ENCODE measurements at regions not wholly inside any gene's neighbourhood (a gene's known extent, or its start where the extent isn't known, plus 50 kb on each side); places are given as distances from the start of the nearest gene placed in this dataset.

DNA sequence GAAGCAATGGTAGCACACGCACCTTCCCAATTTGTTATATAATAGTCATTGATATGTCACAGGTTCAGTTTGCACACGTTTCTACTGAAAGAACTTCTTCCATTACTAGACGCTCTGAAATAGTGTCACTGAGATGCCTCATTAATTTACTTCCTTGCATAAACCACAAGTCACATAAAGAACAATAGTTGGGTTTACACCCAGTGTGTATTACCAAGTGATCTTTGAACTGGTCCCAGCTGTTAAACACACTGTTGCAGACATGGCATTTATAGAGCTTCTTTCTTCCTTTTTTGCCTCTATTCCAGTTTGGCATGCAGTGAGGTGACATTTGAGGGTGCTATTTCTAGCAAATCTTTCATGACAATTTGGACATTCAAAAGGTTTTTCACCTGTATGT lies 245.3 kb downstream of the EPM2A start:
- TF ChIP-seq, protein P1, sequence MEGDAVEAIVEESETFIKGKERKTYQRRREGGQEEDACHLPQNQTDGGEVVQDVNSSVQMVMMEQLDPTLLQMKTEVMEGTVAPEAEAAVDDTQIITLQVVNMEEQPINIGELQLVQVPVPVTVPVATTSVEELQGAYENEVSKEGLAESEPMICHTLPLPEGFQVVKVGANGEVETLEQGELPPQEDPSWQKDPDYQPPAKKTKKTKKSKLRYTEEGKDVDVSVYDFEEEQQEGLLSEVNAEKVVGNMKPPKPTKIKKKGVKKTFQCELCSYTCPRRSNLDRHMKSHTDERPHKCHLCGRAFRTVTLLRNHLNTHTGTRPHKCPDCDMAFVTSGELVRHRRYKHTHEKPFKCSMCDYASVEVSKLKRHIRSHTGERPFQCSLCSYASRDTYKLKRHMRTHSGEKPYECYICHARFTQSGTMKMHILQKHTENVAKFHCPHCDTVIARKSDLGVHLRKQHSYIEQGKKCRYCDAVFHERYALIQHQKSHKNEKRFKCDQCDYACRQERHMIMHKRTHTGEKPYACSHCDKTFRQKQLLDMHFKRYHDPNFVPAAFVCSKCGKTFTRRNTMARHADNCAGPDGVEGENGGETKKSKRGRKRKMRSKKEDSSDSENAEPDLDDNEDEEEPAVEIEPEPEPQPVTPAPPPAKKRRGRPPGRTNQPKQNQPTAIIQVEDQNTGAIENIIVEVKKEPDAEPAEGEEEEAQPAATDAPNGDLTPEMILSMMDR (IDR thresholded peaks at IDR 0.05), result no peak
- Histone ChIP-seq H3K4me3 (no peak overlapping the region), H3K9me3 (no peaks in the 10 kb centered on the region), H3K36me3 (no peaks in the 10 kb centered on the region), H3K9ac (ENCODE audit: low read depth in 2 of 2, low read length in 2 of 2) (no peak overlapping the region), H3K4me1 (no peaks in the 10 kb centered on the region), H3K27me3 (no peaks in the 10 kb centered on the region), H3K27ac (no peak overlapping the region)
- no peak for DNase-seq
- intact Hi-C loops (cut with DNase I), result no loop called here

DNA sequence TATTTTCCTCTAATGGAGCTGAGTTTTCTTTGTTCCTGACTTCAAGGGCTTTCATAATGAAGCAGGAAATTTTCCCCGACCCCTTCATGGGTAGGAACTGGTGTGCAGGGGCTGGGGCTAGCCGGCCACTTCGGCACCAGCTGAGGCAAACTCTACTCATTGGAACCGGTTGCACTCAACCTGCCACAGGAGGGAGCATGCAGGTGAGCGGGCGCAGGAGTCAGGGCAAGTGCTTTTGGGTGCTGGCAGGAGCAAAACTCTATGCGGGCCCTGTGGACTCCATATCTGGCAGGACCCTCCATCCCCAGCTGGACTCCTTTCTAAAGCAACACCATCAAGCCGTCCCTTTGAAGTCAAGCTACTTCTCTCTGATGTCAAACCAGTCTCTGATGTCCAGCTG lies 244.2 kb downstream of the EPM2A start:
- Histone ChIP-seq H3K4me1 (no peaks in the 10 kb centered on the region), H3K27me3 (no peaks in the 10 kb centered on the region), H3K4me3 (no peak overlapping the region), H3K9ac (ENCODE audit: low read depth in 2 of 2, low read length in 2 of 2) (no peak overlapping the region), H3K9me3 (no peaks in the 10 kb centered on the region), H3K36me3 (no peaks in the 10 kb centered on the region), H3K27ac (no peak overlapping the region)
- DNase-seq, result no peak
- TF ChIP-seq, protein P1 (IDR thresholded peaks at IDR 0.05), result no peak
- intact Hi-C loops (cut with DNase I), result no loop called here

DNA sequence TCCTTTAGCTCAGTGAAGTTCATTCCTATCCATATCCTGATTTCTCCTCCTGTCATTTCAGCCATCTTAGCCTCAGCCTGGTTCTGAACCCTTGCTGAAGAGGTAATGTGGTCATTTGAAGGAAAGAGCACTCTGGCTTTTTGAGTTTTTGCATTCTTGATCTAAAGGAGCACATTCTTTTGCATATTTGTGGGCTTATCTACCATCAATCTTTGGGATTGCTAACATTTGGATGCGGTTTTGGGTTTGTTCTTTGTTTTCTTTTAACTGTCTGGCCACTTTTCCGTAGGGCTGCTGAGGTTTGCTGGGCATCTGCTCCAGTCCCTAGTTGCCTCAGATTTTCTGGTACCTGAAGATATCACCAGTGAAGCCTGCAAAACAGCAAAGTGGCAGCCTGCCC lies 238.3 kb downstream of the EPM2A start:
- H3K36me3 ChIP-seq, result no peaks in the 10 kb centered on the region
- no peaks in the 10 kb centered on the region for H3K9me3 ChIP-seq
- intact Hi-C loops (cut with DNase I), result no loop called here
- no peak overlapping the region for H3K9ac ChIP-seq (ENCODE audit: low read depth in 2 of 2, low read length in 2 of 2)
- H3K27ac ChIP-seq, result no peak overlapping the region
- no peak overlapping the region for H3K4me3 ChIP-seq
- no peaks in the 10 kb centered on the region for H3K4me1 ChIP-seq
- no peak for DNase-seq
- TF ChIP-seq, protein P1 (IDR thresholded peaks at IDR 0.05), result no peak
- H3K27me3 ChIP-seq, result no peaks in the 10 kb centered on the region

DNA sequence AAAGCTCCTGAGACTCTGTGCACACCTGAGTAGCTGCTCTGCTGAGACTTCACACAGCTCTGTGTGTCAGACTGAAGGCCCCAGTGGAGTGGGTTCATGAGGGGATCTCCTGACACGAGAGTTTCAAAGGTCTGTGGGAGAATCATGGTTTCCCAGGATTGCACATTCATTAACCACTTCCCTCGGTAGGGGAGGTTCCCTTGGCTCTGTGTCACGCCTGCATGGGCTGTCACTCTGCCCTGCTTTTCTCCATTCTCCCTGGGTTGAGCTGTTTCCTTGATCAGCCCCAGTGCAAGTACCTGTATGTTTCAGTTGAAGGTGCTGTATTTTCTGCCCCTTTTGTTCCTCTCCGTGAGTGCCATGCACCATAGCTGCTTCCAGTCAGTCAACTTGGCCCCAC lies 236.9 kb downstream of the EPM2A start:
- Histone ChIP-seq H3K4me3 (no peak overlapping the region), H3K4me1 (no peaks in the 10 kb centered on the region), H3K27me3 (no peaks in the 10 kb centered on the region), H3K9me3 (no peaks in the 10 kb centered on the region), H3K27ac (no peak overlapping the region), H3K9ac (ENCODE audit: low read depth in 2 of 2, low read length in 2 of 2) (no peak overlapping the region), H3K36me3 (no peaks in the 10 kb centered on the region)
- no peak for DNase-seq
- intact Hi-C loops (cut with DNase I), result no loop called here
- TF ChIP-seq, protein P1 (IDR thresholded peaks at IDR 0.05), result no peak

DNA sequence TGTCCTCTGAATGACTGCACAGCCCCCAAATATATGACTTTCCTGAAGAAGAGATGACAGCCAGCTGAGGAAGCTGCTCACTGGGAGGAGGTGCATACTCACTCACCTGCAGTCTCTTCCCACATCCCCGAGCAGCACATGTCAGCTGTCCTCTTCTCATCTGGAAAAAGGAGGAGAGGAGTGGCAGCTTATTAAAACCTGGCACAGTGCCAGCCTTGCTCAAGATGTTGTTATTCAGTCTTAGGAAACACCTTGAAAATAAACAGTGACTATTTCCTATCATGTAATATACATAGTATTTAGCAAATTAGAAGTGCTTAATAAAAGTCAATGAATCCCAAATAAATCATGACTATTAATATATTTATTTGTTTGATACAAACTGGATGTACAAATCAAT lies 232.9 kb downstream of the EPM2A start:
- TF ChIP-seq, protein P1 (IDR thresholded peaks at IDR 0.05), result no peak
- no peak overlapping the region for H3K27ac ChIP-seq
- no peaks in the 10 kb centered on the region for H3K27me3 ChIP-seq
- DNase-seq, result no peak
- no peak overlapping the region for H3K9ac ChIP-seq (ENCODE audit: low read depth in 2 of 2, low read length in 2 of 2)
- intact Hi-C loops (cut with DNase I), result no loop called here
- H3K9me3 ChIP-seq, result no peaks in the 10 kb centered on the region
- no peak overlapping the region for H3K4me3 ChIP-seq
- no peaks in the 10 kb centered on the region for H3K36me3 ChIP-seq
- no peaks in the 10 kb centered on the region for H3K4me1 ChIP-seq

DNA sequence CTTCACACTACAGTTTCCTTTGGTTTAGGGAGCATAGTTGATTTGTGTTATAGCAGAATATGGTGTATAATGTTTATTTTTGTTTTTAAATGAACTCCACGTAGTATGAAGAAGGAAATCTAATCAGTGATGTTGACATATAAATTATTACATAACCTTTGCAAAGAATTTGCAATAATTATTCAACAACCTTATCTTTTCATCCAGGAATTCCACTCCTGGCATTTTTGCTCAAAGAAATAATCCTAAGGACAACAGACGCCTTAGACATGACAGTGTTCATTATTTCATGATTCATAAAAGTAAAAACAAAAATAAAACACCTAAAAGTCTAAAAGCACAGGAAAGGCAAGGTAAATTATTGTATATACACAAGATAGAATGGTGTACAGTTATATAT lies 229.2 kb downstream of the EPM2A start:
- H3K9me3 ChIP-seq, result no peaks in the 10 kb centered on the region
- TF ChIP-seq, protein P1 (IDR thresholded peaks at IDR 0.05), result no peak
- H3K27ac ChIP-seq, result no peak overlapping the region
- H3K4me1 ChIP-seq, result no peaks in the 10 kb centered on the region
- intact Hi-C loops (cut with DNase I), result no loop called here
- H3K4me3 ChIP-seq, result no peak overlapping the region
- no peak overlapping the region for H3K9ac ChIP-seq (ENCODE audit: low read depth in 2 of 2, low read length in 2 of 2)
- no peak for DNase-seq
- H3K36me3 ChIP-seq, result no peaks in the 10 kb centered on the region
- H3K27me3 ChIP-seq, result no peaks in the 10 kb centered on the region
